Thymus (tissue), 11 donors: ENCODE measurements at regions not wholly inside any gene's neighbourhood (a gene's known extent, or its start where the extent isn't known, plus 50 kb on each side); places are given as distances from the start of the nearest gene placed in this dataset.

ENCODE experiments used
- DNase-seq, 9 donors: peaks; one replicate each; pipeline ENCODE4 v3.0.0-alpha.2; 2013; ENCODE audit warnings: low spot score in 9 of 9, low read depth in 6 of 9, missing footprints in 1 of 9
- H3K27ac ChIP-seq, 2 donors: one replicate each; pipeline ENCODE4 v1.5.1; 2013; ENCODE audit warnings: control low read depth in 1 of 2, low read depth in 1 of 2, low read length in 1 of 2, mild to moderate bottlenecking in 1 of 2, moderate library complexity in 1 of 2
- H3K27me3 ChIP-seq, 2 donors: one replicate each; pipeline ENCODE4 v1.5.1; 2013; ENCODE audit warnings: low read length in 1 of 2; ENCODE audit not compliant: control insufficient read depth in 2 of 2, insufficient read depth in 1 of 2
- H3K36me3 ChIP-seq, 2 donors: one replicate each; pipeline ENCODE4 v1.5.1; 2013; ENCODE audit warnings: low read length in 1 of 2, mild to moderate bottlenecking in 1 of 2, moderate library complexity in 1 of 2; ENCODE audit not compliant: control insufficient read depth in 2 of 2, insufficient read depth in 2 of 2
- H3K4me1 ChIP-seq, 2 donors: one replicate each; pipeline ENCODE4 v1.5.1; 2013; ENCODE audit warnings: low read length in 2 of 2; ENCODE audit not compliant: control insufficient read depth in 2 of 2, insufficient read depth in 2 of 2
- H3K4me3 ChIP-seq, 2 donors: one replicate each; pipeline ENCODE4 v1.5.1; 2013; ENCODE audit warnings: low read length in 2 of 2, control low read depth in 1 of 2, mild to moderate bottlenecking in 1 of 2
- H3K9me3 ChIP-seq, 2 donors: one replicate each; pipeline ENCODE4 v1.5.1; 2013; ENCODE audit warnings: low read length in 1 of 2, mild to moderate bottlenecking in 1 of 2; ENCODE audit not compliant: control insufficient read depth in 2 of 2, insufficient read depth in 1 of 2
- WGBS: extraction: QIAGEN DNeasy Blood & Tissue Kit; methylation state at CpG from one replicate; pipeline ENCODE4 v1.1.7; 2013; 5-methylcytosine and 5-hydroxymethylcytosine counted together
- donor health status: healthy.

DNA sequence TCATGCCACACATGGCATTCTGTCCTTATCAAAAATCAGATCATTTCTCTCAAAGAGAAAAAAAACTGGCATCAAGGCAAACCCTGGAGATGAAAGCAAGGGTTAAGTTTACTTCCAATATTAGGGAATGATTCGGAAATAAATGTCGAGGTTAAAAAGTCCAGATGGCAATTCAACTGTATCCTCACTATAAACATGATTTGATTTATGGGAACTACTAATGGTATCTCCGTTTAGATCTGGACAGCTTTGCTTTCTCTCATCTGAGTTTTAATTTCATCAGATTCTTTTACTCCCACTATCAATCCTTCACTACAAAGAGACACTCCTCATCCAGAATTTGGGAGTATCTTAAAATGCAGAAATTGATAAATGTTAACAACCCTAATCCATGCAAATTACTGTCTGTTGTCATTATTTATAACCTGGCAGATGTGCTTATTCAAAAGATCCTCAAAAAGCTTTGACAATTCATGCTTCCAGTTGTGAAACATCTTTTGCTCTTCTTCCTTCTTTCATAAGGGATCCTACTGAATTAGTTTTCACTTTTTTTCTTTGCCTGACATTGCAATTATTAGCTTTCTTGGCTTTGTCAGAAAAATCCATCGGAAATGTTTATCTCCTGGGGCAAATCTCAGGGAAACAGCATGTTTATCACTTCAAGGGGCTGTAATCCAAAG lies 903.2 kb downstream of the MCTP2 start:
- WGBS: 23% methylated on average over 4 of the region's 4 CpGs

DNA sequence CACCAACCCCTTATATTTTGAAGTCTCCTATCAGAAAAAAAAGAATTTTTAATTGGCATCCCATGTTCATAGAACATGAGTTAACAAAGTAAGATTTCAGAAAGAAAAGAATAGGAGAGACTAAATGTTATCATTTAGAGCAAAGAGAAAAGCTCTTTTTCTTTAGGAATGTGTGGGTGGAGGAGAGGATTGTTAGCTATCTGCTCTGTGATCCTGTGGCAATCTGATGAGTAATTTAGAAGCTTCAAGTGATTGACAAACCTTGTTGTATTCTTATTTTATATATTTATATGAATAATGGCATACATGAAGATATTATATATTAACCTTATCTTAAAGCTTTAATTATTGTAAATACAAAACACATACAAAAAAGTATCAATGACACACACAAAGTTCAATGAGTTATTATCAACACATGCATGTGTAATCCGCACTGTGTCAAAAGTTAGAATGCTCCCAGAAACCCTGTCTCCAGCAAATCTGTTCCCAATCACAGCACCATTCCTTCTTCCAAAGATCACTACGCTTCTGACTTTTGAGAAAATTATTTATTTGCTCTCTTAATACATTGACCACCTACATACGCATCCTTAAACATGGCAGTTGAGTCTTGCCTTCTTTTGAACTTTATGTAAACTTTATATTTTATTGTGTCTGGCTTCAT lies 907.4 kb downstream of the MCTP2 start:
- H3K9me3 ChIP-seq: no peaks in the 10 kb centered on the region
- no peaks in the 10 kb centered on the region for H3K36me3 ChIP-seq
- 94% methylated on average over 3 of the region's 3 CpGs for WGBS
- no peaks in the 10 kb centered on the region for H3K4me1 ChIP-seq
- H3K27me3 ChIP-seq: no peaks in the 10 kb centered on the region
- H3K27ac ChIP-seq: no peak overlapping the region
- no peak for DNase-seq
- H3K4me3 ChIP-seq: no peak overlapping the region

More for the DNA sequence above, 903.2 kb downstream of the MCTP2 start:
- Histone ChIP-seq H3K4me3 (no peak overlapping the region), H3K27me3 (no peaks in the 10 kb centered on the region), H3K36me3 (no peaks in the 10 kb centered on the region), H3K4me1 (no peaks in the 10 kb centered on the region), H3K27ac (no peak overlapping the region), H3K9me3 (no peaks in the 10 kb centered on the region)
- no peak for DNase-seq

DNA sequence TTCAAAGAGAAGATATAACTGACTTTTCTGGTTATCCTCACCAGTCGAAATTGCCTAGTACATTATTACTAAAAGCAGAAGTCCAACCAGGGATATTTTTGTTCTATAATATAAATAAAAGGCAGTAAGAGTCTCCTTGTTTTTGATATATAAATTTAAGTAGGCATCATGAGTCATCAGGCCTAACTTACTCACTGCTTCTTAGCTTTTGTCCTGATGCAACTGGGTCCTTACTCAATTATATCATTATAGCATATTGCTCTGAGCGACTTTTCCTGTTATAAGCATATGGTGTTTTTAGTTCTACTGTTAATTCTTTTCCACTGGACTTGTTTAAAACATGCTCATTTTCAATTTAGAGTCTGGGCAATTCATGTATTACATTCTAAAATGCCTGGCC lies 910.1 kb downstream of the MCTP2 start:
- no peaks in the 10 kb centered on the region for H3K9me3 ChIP-seq
- no peaks in the 10 kb centered on the region for H3K36me3 ChIP-seq
- no peaks in the 10 kb centered on the region for H3K27me3 ChIP-seq
- no peak overlapping the region for H3K27ac ChIP-seq
- H3K4me1 ChIP-seq: no peaks in the 10 kb centered on the region
- no peak overlapping the region for H3K4me3 ChIP-seq
- 84% methylated on average over 2 of the region's 2 CpGs for WGBS
- no peak for DNase-seq

DNA sequence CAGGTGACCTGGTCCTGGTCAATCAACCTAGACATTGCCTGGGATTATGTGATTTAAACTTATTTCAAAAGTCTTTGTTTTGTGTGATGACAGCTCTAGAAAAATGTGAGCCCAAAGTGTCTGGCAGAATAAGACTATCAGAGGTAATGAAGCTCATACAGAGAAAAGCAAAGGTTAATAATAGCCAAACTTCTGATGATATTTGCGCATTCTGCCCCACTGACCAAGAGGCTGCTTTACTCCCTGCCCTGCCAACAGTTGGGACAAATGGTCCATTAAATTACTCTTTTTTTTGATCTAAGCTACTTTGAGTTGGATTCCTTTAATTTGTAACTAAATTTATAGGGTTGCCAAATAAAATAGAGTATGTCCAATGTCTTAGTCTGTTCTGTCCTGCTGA lies 911.2 kb downstream of the MCTP2 start:
- Histone ChIP-seq H3K4me3 (no peak overlapping the region), H3K27me3 (no peaks in the 10 kb centered on the region), H3K4me1 (no peaks in the 10 kb centered on the region), H3K36me3 (no peaks in the 10 kb centered on the region), H3K27ac (no peak overlapping the region), H3K9me3 (no peaks in the 10 kb centered on the region)
- no peak for DNase-seq
- WGBS: 97% methylated on average over 1 of the region's 1 CpG

DNA sequence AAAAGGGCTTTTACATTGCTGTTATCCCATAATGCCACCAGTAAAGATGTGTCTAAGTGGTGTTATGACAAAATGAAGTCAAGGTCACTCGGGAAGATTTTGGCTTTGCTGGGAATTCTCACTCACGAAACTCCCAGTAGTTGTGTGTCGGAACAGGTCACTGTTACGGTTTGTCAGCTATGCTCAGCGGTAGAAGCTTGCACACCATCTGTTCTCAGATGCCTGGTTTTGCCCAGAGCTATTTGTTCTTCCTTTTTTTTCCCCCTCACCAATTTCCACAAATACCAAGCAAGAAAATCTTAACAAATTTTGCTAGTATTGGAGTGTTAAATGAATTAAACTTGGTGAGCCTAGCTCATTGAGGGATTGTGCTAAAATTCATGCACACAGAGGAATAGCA lies 915.1 kb downstream of the MCTP2 start:
- no peaks in the 10 kb centered on the region for H3K9me3 ChIP-seq
- no peaks in the 10 kb centered on the region for H3K4me1 ChIP-seq
- no peak overlapping the region for H3K27ac ChIP-seq
- 94% methylated on average over 5 of the region's 5 CpGs for WGBS
- H3K27me3 ChIP-seq: no peaks in the 10 kb centered on the region
- H3K36me3 ChIP-seq: no peaks in the 10 kb centered on the region
- no peak overlapping the region for H3K4me3 ChIP-seq
- DNase-seq: no peak

DNA sequence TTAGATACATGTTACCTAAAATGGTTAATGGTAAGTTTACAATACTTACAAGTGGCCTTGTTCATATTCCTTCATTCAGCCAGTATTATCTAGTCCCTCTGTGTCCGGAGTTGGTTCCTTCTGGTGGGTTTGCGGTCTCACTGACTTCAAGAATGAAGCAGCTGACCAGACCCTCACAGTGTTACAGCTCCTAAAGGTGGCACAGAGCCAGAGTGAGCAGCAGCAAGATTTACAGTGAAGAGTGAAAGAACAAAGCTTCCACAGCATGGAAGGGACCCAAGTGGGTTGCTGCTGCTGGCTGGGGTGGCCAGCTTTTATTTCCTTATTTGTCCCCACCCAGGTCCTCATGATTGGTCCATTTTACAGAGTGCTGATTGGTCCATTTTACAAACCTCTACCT lies 916.8 kb downstream of the MCTP2 start:
- Histone ChIP-seq H3K27me3 (no peaks in the 10 kb centered on the region), H3K27ac (no peak overlapping the region), H3K9me3 (no peaks in the 10 kb centered on the region), H3K4me1 (no peaks in the 10 kb centered on the region), H3K4me3 (no peak overlapping the region), H3K36me3 (no peaks in the 10 kb centered on the region)
- 94% methylated on average over 2 of the region's 2 CpGs for WGBS
- DNase-seq: no peak

DNA sequence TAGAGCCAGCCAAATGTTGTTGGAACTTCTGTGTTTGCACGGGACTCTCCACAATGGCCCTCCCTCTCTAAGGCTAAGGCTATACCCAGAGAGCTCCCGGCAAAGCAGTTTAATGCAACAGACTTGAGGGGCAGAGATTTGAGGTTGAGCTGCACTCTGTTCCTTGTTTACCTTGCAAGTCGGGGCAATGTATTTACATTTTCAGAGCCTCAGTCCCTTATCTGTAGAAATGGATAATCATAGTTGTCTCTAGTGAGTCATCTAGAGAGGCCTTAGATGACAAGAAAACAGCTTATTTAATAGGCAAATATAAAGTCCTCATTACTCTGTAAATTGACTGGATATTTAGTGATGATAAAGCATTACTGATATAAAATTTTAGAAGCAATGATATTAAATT lies 917.7 kb downstream of the MCTP2 start:
- no peaks in the 10 kb centered on the region for H3K36me3 ChIP-seq
- no peaks in the 10 kb centered on the region for H3K9me3 ChIP-seq
- no peak overlapping the region for H3K27ac ChIP-seq
- no peak for DNase-seq
- H3K4me3 ChIP-seq: no peak overlapping the region
- no peaks in the 10 kb centered on the region for H3K27me3 ChIP-seq
- 91% methylated on average over 3 of the region's 3 CpGs for WGBS
- H3K4me1 ChIP-seq: no peaks in the 10 kb centered on the region

DNA sequence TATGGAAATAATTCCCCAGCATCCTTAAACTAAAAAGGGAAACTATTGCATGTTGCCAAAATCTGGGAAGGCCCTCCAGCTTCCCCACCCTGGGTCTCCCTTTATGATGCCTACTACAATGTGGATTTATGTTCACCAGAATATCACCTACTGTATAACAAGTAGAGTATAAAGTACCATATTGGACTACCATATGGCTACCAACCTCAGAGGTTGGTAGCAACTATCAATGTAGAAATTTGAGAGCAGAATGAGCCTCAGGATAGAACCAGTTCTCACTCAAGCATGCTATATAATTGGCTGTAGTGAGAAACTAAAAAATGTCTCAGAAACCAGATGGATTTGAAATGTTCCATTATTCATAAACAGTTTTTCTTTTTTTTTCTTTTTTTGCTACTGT lies 918.4 kb downstream of the MCTP2 start:
- DNase-seq: no peak
- Histone ChIP-seq H3K9me3 (no peaks in the 10 kb centered on the region), H3K27me3 (no peaks in the 10 kb centered on the region), H3K4me3 (no peak overlapping the region), H3K36me3 (no peaks in the 10 kb centered on the region), H3K27ac (no peak overlapping the region), H3K4me1 (no peaks in the 10 kb centered on the region)

DNA sequence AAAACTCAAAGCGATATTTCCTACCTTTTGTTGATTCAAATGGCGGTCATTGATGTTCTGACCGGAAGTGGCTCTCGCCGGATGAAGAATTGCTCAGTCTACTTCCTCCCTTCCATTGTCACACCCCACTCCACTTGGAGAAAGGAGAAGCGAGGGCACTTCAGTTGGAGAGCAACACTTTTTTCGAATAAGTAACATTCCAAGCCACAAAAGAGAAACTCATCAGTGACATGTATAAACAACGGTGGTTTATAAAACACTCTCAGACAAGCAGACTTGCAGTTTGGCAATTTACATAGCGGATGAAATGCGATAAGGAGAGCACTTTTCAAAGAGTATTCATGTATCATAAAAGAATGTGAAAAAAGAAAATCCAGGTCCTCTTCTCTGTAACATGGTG lies 919.1 kb downstream of the MCTP2 start:
- Histone ChIP-seq H3K36me3 (no peaks in the 10 kb centered on the region), H3K9me3 (no peaks in the 10 kb centered on the region), H3K27me3 (no peaks in the 10 kb centered on the region), H3K27ac (no peak overlapping the region), H3K4me3 (no peak overlapping the region), H3K4me1 (no peaks in the 10 kb centered on the region)
- WGBS: 78% methylated on average over 10 of the region's 10 CpGs
- no peak for DNase-seq
